ENCODE measurements at regions not wholly inside any gene's neighbourhood (a gene's known extent, or its start where the extent isn't known, plus 50 kb on each side); places are given as distances from the start of the nearest gene placed in this dataset.
A peak's percentile ranks its signal among the peaks of the same experiment; 100 is the strongest.

GRCh38 chr5:90134892-90135291 lies 274.7 kb downstream of the CETN3 start:
- DNase-seq (ENCODE audit: low spot score in 2 of 2) = peak; percentile 51 to 94
- H3K27me3 ChIP-seq = no peaks in the 10 kb centered on the region
- TF ChIP-seq CTCF (IDR thresholded peaks at IDR 0.05) = no peak
- intact Hi-C loops (cut with DNase I) = loop anchor here (5.0 kb wide), 2 partner anchors 78 to 97 kb away; no protein-coding TSS in a partner anchor
- no peaks in the 10 kb centered on the region for H3K36me3 ChIP-seq
- H3K9me3 ChIP-seq = no peaks in the 10 kb centered on the region
- peaks cover 14 to 40% of the 10 kb centered on the region in 2 donors for H3K4me1 ChIP-seq
- H3K4me3 ChIP-seq = no peak overlapping the region
- H3K27ac ChIP-seq = peak overlapping the region; percentile 89

GRCh38 chr5:90134381-90134780 lies 275.2 kb downstream of the CETN3 start:
- H3K27ac ChIP-seq = peak overlapping the region; percentile 89
- TF ChIP-seq CTCF (IDR thresholded peaks at IDR 0.05) = no peak
- intact Hi-C loops (cut with DNase I) = loop anchor here (5.0 kb wide), 1 partner anchor 77 kb away; no protein-coding TSS in a partner anchor
- peaks cover 14 to 40% of the 10 kb centered on the region in 2 donors for H3K4me1 ChIP-seq
- H3K4me3 ChIP-seq = no peak overlapping the region
- H3K27me3 ChIP-seq = no peaks in the 10 kb centered on the region
- no peak for DNase-seq (ENCODE audit: low spot score in 2 of 2)
- no peaks in the 10 kb centered on the region for H3K36me3 ChIP-seq
- H3K9me3 ChIP-seq = no peaks in the 10 kb centered on the region

- Histone ChIP-seq H3K9me3 (no peaks in the 10 kb centered on the region), H3K27me3 (no peaks in the 10 kb centered on the region), H3K27ac (peak overlapping the region; percentile 89), H3K36me3 (no peaks in the 10 kb centered on the region), H3K4me3 (no peak overlapping the region), H3K4me1 (peaks cover 14 to 40% of the 10 kb centered on the region in 2 donors)
- DNase-seq (ENCODE audit: low spot score in 2 of 2) = no peak
- intact Hi-C loops (cut with DNase I) = loop anchor here (5.0 kb wide), 1 partner anchor 77 kb away; no protein-coding TSS in a partner anchor
- no peak for TF ChIP-seq CTCF (IDR thresholded peaks at IDR 0.05)
These were observed 275.6 kb downstream of the CETN3 start for GRCh38 chr5:90133941-90134340.

GRCh38 chr5:90131383-90132133 lies 278.0 kb downstream of the CETN3 start:
- Histone ChIP-seq H3K9me3 (no peaks in the 10 kb centered on the region), H3K27me3 (no peaks in the 10 kb centered on the region), H3K4me3 (no peak overlapping the region), H3K36me3 (no peaks in the 10 kb centered on the region), H3K4me1 (peaks cover 14 to 40% of the 10 kb centered on the region in 2 donors), H3K27ac (peak overlapping the region; percentile 89)
- intact Hi-C loops (cut with DNase I) = loop anchor here (5.0 kb wide), 1 partner anchor 74 kb away; no protein-coding TSS in a partner anchor
- TF ChIP-seq CTCF (IDR thresholded peaks at IDR 0.05) = no peak
- no peak for DNase-seq (ENCODE audit: low spot score in 2 of 2)

GRCh38 chr5:90128551-90128950 lies 281.0 kb downstream of the CETN3 start:
- no peak for TF ChIP-seq CTCF (IDR thresholded peaks at IDR 0.05)
- Histone ChIP-seq H3K4me3 (no peak overlapping the region), H3K9me3 (no peaks in the 10 kb centered on the region), H3K27me3 (no peaks in the 10 kb centered on the region), H3K27ac (no peak overlapping the region), H3K4me1 (peaks cover 4 to 14% of the 10 kb centered on the region in 2 donors), H3K36me3 (no peaks in the 10 kb centered on the region)
- DNase-seq (ENCODE audit: low spot score in 2 of 2) = no peak
- intact Hi-C loops (cut with DNase I) = no loop called here
